22Rv1 (cell line): ENCODE measurements at regions not wholly inside any gene's neighbourhood (a gene's known extent, or its start where the extent isn't known, plus 50 kb on each side); places are given as distances from the start of the nearest gene placed in this dataset.
A peak's percentile ranks its signal among the peaks of the same experiment; 100 is the strongest.
"Not testable (repeated sequence)": the region's sequence is repeated elsewhere in the genome, so short reads cannot be mapped to it uniquely, and the experiment has no call there.

Source experiments
- H3K27ac ChIP-seq: fragments of 450-650 bp; 2 replicates; pipeline ENCODE4 v1.5.1; 2017
- ZFX ChIP-seq: fragments of 450-650 bp; IDR thresholded peaks from 2 replicates; pipeline ENCODE4 v1.6.1; 2017; ENCODE audit warnings: antibody characterized with exemption, borderline replicate concordance
- TF ChIP-seq, protein P1 (sequence below): fragments of 450-650 bp; IDR thresholded peaks from 2 replicates; pipeline ENCODE4 v1.5.1; 2017; ENCODE audit warnings: mild to moderate bottlenecking

DNA sequence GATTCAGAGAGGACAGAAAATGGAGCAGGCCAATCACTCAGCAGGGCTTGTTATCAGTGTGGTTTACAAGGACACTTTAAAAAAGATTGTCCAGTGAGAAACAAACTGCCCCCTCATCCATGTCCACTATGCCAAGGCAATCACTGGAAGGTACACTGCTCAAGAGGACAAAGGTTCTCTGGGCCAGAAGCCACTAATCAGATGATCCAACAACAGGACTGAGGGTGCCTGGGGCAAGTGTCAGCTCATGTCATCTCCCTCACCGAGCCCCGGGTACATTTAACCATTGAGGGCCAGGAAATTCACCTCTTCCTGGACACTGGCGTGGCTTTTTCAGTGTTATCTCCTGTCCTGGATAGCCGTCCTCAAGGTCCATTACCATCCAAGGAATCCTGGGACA, 513.7 kb upstream of the EPHA6 start:
- TF ChIP-seq, protein P1, sequence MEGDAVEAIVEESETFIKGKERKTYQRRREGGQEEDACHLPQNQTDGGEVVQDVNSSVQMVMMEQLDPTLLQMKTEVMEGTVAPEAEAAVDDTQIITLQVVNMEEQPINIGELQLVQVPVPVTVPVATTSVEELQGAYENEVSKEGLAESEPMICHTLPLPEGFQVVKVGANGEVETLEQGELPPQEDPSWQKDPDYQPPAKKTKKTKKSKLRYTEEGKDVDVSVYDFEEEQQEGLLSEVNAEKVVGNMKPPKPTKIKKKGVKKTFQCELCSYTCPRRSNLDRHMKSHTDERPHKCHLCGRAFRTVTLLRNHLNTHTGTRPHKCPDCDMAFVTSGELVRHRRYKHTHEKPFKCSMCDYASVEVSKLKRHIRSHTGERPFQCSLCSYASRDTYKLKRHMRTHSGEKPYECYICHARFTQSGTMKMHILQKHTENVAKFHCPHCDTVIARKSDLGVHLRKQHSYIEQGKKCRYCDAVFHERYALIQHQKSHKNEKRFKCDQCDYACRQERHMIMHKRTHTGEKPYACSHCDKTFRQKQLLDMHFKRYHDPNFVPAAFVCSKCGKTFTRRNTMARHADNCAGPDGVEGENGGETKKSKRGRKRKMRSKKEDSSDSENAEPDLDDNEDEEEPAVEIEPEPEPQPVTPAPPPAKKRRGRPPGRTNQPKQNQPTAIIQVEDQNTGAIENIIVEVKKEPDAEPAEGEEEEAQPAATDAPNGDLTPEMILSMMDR = no peak
- no peak overlapping the region for H3K27ac ChIP-seq

DNA sequence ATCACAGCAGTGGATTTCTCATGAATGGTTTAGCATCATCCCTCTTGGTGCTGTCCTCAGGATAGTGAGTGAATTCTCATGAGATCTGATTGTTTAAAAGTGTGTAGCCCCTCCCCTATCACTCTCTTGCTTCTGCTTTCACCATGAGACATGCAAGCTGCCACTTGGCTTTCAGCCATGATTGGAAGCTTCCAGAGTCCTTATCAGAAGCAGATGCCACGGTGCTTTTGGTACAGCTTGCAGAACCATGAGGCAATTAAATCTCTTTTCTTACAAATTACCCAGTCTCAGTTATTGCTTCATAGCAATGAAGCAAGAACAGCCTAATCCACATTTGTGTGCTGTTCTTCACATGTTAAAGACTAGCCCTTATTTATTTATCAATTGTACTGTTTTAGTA, 495.2 kb upstream of the EPHA6 start:
- no peak overlapping the region for H3K27ac ChIP-seq
- TF ChIP-seq, protein P1 = no peak
- no peak for TF ChIP-seq ZFX

DNA sequence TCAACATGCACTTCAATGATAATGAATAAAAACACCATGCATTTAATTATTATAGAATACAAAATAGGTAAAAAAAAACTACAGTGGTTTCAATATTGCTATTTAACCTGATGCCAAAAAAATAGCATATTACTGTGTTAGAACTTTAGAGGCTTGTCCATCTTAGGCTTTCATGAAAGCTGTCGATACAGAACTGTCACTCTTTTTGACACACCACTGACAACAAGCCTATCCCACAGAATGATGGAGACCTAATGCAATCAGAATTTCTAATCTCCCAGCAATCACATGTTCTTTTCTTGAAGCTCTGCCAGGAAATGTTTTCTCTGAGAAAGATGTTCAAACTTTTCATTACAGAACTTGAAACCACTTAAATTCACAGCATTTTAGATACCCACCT, 490.3 kb upstream of the EPHA6 start:
- H3K27ac ChIP-seq = no peak overlapping the region
- TF ChIP-seq ZFX = no peak
- TF ChIP-seq, protein P1 = no peak

DNA sequence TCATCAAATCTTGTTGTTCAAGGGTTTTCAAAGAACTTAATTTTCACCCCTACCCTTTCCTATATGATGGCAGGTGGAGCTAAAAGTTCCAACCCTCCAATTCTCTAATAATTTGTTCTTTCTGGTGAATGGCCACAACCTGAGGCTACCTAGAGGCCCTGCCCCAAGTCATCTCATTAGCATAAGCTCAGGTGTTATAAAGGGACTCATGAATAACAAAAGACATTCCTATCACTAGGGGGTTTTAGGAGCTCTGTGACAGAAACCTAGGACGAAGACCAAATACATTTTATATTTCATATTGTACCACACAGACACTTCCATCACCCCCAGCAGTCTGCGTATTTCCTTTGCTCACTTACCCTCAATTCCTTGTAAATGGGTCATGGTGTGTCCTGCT, 483.6 kb upstream of the EPHA6 start:
- TF ChIP-seq, protein P1 = no peak
- TF ChIP-seq ZFX = no peak

DNA sequence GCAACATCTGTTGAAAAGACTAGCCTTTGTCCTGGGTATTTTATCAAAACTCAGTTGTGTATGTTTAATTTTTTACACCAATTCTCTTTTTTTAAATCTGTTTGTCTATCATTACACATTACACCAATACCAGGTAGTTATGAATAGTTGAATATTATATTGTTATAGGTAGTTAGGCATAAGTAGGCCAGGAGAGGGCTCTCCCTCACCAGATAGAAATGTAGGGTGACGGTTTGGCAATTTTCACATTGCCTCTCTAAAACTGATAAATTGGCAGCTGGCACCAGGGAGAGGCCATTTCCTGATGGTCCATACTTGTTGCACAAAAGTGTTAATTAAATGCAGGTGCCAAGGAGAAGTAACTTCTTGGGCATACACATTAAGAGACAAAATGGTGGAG, 483.1 kb upstream of the EPHA6 start:
- no peak overlapping the region for H3K27ac ChIP-seq
- TF ChIP-seq, protein P1 = peak; percentile 55
- TF ChIP-seq ZFX = no peak

More for the DNA sequence above, 483.6 kb upstream of the EPHA6 start:
- no peak overlapping the region for H3K27ac ChIP-seq

DNA sequence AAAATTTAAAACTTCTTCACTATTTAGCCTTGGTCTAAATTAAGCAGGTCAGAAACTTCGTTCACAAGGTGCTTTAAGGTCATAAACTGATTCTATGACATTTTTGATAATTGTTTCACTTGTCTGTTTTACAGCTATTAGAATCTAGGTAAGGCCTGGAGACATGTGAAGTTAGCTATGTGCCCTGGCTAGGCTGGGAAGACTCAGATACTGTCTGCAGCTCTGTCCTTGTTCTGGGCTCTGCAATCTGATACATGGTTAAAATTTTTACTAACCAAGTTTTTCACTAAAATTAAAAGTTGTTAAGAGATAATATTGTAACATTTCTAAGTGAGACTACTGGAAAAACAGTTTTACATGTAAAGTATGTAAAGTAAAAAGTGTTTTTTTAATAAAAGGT, 479.6 kb upstream of the EPHA6 start:
- TF ChIP-seq ZFX = no peak
- TF ChIP-seq, protein P1 = no peak
- H3K27ac ChIP-seq = no peak overlapping the region

DNA sequence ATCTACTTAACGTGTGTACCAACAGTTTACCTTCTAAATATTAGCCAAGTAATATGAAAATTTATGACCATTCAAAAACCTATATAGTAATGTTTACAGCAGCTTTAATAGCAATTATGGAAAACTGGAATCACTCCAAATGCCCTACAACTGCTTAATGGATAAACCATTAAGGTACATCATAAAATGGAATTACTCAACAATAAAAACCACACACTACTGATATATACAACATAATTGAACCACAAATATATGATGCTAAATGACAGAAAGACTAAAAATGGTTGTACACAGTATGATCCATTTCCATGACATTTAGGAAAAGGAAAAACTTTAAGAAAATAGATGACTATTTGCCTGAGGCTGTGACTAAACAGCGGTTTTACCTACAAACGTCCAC, 467.1 kb upstream of the EPHA6 start:
- no peak for TF ChIP-seq ZFX
- TF ChIP-seq, protein P1 = no peak

DNA sequence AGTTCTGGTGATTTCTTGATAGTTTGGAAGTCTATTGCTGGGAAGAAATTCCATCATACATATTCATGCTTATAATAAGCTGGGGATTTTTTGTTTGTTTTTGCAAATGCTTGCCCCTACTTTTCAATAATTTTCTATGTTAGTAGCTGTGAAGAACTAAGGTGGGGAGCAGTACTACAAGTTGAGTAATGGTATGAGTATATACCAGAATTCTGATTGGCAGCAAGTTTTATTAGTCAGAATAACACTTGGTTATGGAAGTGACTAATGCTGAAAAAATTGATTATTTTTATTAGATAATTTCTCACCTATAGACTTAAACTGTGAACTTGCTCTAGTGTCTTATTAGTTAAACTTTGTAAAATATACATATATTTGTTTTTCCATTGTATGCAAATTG, 462.8 kb upstream of the EPHA6 start:
- not testable (repeated sequence) for H3K27ac ChIP-seq

More for the DNA sequence above, 467.1 kb upstream of the EPHA6 start:
- peak overlapping the region; percentile 45 for H3K27ac ChIP-seq
